ENCODE measurements at regions not wholly inside any gene's neighbourhood (a gene's known extent, or its start where the extent isn't known, plus 50 kb on each side); places are given as distances from the start of the nearest gene placed in this dataset.
A peak's percentile ranks its signal among the peaks of the same experiment; 100 is the strongest.

- peaks cover 39% of the 10 kb centered on the region for H3K4me1 Mint-ChIP-seq
These were observed 180.5 kb upstream of the HMGA2 start for GRCh38 chr12:65643595-65644386.

GRCh38 chr12:65646127-65646643 lies 178.1 kb upstream of the HMGA2 start:
- Mint-ChIP-seq H3K9me3 (peaks cover 6% of the 10 kb centered on the region), H3K4me3 (no peak overlapping the region), H3K27ac (no peak overlapping the region), H3K36me3 (ENCODE audit: low read depth) (peaks cover 4% of the 10 kb centered on the region), H3K27me3 (ENCODE audit: low read depth, poor library complexity) (peaks cover 4% of the 10 kb centered on the region), H3K4me1 (peaks cover 22% of the 10 kb centered on the region)
- no peak for TF ChIP-seq CTCF (IDR thresholded peaks at IDR 0.05)
- DNase-seq: no peak

More at GRCh38 chr12:65643595-65644386, 180.5 kb upstream of the HMGA2 start:
- peak overlapping the region; percentile 87 for H3K27ac Mint-ChIP-seq
- H3K36me3 Mint-ChIP-seq (ENCODE audit: low read depth): peaks cover 4% of the 10 kb centered on the region
- H3K27me3 Mint-ChIP-seq (ENCODE audit: low read depth, poor library complexity): peaks cover 12% of the 10 kb centered on the region
- peaks cover 3% of the 10 kb centered on the region for H3K9me3 Mint-ChIP-seq
- H3K4me3 Mint-ChIP-seq: no peak overlapping the region
- TF ChIP-seq CTCF (IDR thresholded peaks at IDR 0.05): no peak
- no peak for DNase-seq

GRCh38 chr12:65647074-65647473 lies 177.2 kb upstream of the HMGA2 start:
- no peak for DNase-seq
- Mint-ChIP-seq H3K4me1 (peaks cover 15% of the 10 kb centered on the region), H3K4me3 (no peak overlapping the region), H3K9me3 (peaks cover 8% of the 10 kb centered on the region), H3K27ac (no peak overlapping the region), H3K27me3 (ENCODE audit: low read depth, poor library complexity) (peaks cover 4% of the 10 kb centered on the region), H3K36me3 (ENCODE audit: low read depth) (peaks cover 4% of the 10 kb centered on the region)
- TF ChIP-seq CTCF (IDR thresholded peaks at IDR 0.05): no peak

GRCh38 chr12:65648461-65648860 lies 175.8 kb upstream of the HMGA2 start:
- Mint-ChIP-seq H3K27ac (no peak overlapping the region), H3K4me3 (no peak overlapping the region), H3K4me1 (peaks cover 10% of the 10 kb centered on the region), H3K9me3 (peaks cover 8% of the 10 kb centered on the region), H3K27me3 (ENCODE audit: low read depth, poor library complexity) (peaks cover 4% of the 10 kb centered on the region), H3K36me3 (ENCODE audit: low read depth) (no peaks in the 10 kb centered on the region)
- DNase-seq: no peak
- no peak for TF ChIP-seq CTCF (IDR thresholded peaks at IDR 0.05)

- DNase-seq: no peak
- H3K9me3 Mint-ChIP-seq: peaks cover 8% of the 10 kb centered on the region
- no peaks in the 10 kb centered on the region for H3K36me3 Mint-ChIP-seq (ENCODE audit: low read depth)
- peaks cover 4% of the 10 kb centered on the region for H3K27me3 Mint-ChIP-seq (ENCODE audit: low read depth, poor library complexity)
- peaks cover 7% of the 10 kb centered on the region for H3K4me1 Mint-ChIP-seq
- no peak for TF ChIP-seq CTCF (IDR thresholded peaks at IDR 0.05)
- H3K27ac Mint-ChIP-seq: no peak overlapping the region
- H3K4me3 Mint-ChIP-seq: no peak overlapping the region
These were observed 175.2 kb upstream of the HMGA2 start for GRCh38 chr12:65649126-65649525.

- peaks cover 4% of the 10 kb centered on the region for H3K27me3 Mint-ChIP-seq (ENCODE audit: low read depth, poor library complexity)
- no peak for TF ChIP-seq CTCF (IDR thresholded peaks at IDR 0.05)
- H3K36me3 Mint-ChIP-seq (ENCODE audit: low read depth): no peaks in the 10 kb centered on the region
- no peak for DNase-seq
- H3K4me1 Mint-ChIP-seq: peaks cover 4% of the 10 kb centered on the region
- H3K9me3 Mint-ChIP-seq: peaks cover 8% of the 10 kb centered on the region
- H3K27ac Mint-ChIP-seq: no peak overlapping the region
- H3K4me3 Mint-ChIP-seq: no peak overlapping the region
These were observed 173.2 kb upstream of the HMGA2 start for GRCh38 chr12:65651060-65651459.

Measured in nephron progenitor cell (in vitro differentiated cells).